GM19035 (cell line): ENCODE measurements at regions not wholly inside any gene's neighbourhood (a gene's known extent, or its start where the extent isn't known, plus 50 kb on each side); places are given as distances from the start of the nearest gene placed in this dataset.

ENCODE experiments used
- ATAC-seq: cut with Tn5 transposase; IDR thresholded peaks from one replicate; pipeline ENCODE4 v1.9.1; 2021; ENCODE audit not compliant: unreplicated experiment

- no peak for ATAC-seq
Observed at GRCh38 chr14:76950055-76951020, 78.2 kb downstream of the IRF2BPL start.

GRCh38 chr14:76948976-76949375 is 79.5 kb downstream of the IRF2BPL start:
- ATAC-seq, result no peak

- ATAC-seq, result no peak
Observed at GRCh38 chr14:76948213-76948947, 80.1 kb downstream of the IRF2BPL start.

DNA sequence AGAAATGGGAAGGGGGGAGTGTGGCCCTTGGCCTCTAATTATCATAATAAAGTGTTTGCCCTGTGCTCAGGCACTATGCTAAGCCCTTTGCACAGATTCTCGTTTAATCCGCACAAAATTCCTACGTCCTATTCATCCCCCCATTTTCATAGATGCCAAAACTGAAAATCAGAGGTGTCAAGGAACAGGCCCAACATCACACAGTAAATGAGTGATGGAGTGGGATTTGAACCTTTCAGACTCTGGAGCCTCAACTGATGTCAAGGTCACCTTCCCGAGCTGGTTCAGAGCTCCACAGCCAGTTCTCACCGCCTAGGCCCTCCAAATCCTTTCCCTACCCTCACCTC is 80.7 kb downstream of the IRF2BPL start:
- no peak for ATAC-seq

- ATAC-seq, result peak; percentile 79
Observed at GRCh38 chr14:76947078-76947837, 81.2 kb downstream of the IRF2BPL start.

- ATAC-seq, result no peak
Observed at GRCh38 chr14:76946753-76947077, 81.8 kb downstream of the IRF2BPL start.

DNA sequence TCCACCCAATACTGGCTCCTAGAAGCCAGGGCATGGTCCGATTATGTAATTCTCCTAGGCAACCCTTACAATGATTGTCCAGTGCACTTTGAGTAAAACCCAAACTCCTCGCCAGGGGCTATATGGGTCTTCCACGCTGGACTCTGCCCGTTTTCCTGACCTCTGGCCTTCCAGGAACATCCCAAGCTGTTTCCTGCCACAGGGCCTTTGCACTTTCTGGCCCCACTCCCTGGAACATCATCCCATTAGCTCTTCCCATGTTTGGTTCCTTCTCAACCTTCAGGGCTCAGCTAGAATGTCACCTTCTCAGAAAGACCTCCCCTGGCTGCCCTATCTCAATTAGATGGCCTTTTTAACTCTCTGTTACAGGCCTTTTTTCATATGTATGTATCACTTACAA is 85.4 kb downstream of the IRF2BPL start:
- no peak for ATAC-seq

- ATAC-seq, result no peak
Observed at GRCh38 chr14:76941946-76942805, 86.3 kb downstream of the IRF2BPL start.

DNA sequence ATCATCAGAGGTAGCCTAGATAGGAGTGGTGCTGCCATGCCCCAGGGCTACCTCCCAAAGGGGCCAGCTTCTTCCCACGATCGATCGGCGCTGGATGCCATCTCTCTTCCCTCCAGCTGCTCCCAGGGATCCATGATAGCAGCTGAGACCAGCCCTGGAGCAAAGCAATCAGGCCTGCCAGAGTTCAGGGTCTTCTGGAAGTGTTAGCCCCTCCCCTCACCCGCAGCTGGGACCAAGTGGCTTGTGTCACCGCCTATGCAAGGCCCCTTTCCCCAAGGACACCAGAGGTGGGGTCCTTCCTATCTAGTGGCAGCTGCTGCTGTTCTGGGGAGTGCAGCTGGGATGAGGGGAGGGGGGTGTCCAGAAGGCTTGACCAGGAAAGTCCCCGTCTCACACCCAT is 87.0 kb downstream of the IRF2BPL start:
- ATAC-seq, result no peak

DNA sequence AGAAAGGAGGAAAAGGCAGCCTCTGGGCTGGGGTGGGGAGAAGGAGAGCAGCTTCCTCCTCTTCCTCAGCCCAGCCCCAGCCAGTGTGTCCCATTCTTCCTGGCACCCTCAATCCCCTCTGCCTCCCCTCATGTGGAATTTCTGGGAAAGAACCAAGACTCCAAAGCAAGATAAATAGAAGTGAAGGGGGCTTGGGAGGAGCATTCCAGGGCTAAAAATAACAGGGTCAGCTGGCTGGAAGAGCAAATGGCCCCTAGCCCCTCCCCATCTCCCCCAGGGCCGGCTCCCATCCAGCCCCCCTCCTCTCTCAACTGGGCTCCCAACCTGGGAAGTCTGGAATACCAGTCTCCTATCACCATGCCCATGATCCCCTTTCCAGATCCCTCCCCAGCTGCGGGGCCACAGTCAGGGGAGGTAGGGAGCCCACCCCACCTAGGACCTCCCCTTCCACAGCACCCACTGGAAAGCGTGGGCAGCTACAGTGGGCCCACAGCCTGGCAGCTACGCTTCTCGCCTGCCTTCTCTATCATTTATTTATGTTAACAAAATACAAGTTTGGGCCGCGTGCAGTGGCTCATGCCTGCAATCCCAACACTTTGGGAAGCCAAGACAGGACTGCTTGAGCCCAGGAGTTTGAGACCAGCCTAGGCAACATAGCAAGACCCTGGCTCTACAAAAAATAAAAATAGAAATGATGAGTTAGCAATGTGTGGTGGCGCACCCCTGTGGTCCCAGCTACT is 88.3 kb downstream of the IRF2BPL start:
- no peak for ATAC-seq

GRCh38 chr14:76939015-76939742 is 89.3 kb downstream of the IRF2BPL start:
- ATAC-seq, result no peak

DNA sequence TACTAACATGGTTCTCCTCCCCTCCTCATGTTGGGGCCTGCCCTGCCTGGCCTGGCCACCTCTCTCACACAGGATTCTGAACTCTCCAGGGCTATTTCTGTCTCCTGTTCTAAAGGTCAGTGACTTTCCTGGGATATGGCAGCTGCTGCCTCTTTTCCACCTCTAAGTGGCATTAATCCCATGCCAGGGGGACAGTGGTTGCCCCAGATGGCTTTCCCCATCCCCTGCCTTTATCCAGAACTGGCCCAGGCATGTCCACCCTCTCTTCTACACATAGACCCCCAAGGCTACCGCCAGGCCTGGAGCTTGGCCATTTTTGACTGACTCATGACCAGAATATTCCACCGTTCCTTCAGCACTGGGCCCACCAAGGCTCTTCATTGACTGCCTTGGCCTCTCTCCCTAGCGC is 90.4 kb downstream of the IRF2BPL start:
- no peak for ATAC-seq

DNA sequence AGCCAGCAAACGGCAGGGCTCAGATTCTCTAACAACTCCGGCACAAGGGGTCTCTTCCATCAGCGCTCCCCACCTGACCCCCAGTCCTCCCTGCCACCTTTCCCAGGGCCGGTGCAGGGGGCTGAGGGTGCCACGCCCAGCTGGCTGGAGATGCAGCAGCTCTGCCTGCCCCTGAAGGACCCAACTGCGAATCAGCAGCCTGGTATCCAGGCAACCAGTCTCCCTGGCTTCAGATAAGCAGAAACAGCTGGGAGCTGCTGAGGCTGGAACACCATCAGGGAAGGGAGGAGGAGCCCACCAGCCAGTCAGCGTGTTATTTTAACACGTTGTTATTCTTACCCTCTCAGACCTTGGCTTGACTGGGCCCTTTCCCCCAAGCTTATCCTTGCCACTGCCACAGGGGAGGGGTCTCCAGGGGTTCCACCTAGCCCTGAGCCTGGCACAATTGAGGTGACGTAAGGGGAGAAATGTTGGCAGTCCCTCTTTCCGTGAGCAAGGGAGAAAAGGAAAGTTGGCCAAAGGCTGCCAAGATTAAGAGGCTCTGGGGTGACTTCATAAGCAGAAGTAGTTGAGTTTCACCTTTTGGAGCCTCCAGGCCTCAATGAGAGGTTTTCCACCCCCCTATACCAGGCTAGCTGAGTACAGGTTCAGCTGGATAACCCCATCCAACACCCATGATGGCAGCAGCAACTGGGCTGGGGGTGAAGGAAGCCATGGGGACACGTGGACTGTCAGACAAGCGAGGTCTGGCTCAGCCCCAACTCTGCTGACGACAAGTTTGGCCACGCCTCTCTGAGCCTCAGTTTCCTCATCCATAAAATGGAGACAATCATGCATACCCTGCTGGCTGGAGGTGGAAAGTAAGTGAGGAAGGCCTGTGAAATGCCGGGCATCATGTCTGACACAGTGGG is 91.1 kb downstream of the IRF2BPL start:
- ATAC-seq, result no peak

GRCh38 chr14:76936483-76936882 is 92.0 kb downstream of the IRF2BPL start:
- no peak for ATAC-seq

- ATAC-seq, result no peak
Observed at GRCh38 chr14:76933515-76933914, 95.0 kb downstream of the IRF2BPL start.

DNA sequence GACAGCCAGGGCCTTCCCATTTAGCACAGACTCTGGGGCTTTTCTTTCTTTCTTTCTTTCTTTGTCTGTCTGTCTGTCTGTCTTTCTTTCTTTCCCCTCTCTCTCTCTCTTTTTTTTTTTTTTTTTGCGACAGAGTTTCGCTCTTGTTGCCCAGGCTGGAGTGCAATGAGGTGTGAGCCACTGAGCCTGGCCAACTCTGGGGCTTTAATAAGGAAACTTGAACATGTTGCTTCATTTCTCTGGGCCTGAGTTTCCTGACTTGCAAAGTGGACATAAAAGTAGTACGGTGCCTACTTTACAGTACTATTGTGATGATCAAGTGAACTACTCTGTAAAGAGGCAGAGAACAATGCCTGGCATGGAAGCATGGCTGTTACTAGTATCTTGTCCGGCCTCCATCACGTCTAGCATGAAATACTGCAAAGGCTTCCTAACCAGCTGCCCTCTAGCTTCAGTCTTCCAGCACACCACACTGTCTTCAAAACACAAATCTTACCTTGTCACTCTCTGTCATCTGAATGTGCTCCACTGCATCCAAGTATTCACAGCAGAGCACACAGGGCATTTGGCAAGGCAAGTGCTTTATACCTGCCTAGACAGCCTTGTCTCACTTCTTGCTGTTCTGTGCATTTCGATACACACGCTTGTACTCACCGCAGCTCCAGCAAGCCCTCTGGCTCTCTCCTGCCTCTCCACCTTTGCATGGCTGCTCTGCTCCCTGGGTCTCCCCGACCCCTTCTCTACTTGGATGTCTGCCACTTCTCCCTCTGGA is 96.7 kb downstream of the IRF2BPL start:
- no peak for ATAC-seq

GRCh38 chr14:76930549-76930948 is 98.0 kb downstream of the IRF2BPL start:
- no peak for ATAC-seq

DNA sequence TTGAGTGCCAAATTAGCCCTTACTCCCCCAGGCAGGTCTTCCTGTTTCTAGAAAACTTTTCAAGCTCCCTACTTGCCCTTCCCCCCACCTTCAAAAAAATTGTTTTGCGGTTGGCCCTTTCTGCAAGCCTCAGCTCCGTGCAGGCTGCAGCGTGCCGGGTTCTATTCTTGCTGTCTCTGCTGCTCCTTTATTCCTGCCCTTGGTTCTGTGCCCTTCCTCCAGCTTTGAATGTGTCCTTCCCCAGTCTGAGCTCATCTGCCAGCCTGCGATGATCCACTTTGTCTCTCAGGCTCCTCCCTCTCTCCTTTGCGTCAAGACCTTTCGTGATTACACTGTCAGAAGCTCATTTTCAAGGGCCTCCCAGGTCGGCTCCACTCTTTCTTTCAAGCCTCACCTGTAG is 98.6 kb downstream of the IRF2BPL start:
- ATAC-seq, result no peak
